NCI-H748 (cell line): ENCODE measurements at regions not wholly inside any gene's neighbourhood (a gene's known extent, or its start where the extent isn't known, plus 50 kb on each side); places are given as distances from the start of the nearest gene placed in this dataset.
A peak's percentile ranks its signal among the peaks of the same experiment; 100 is the strongest.
"Not testable (repeated sequence)": the region's sequence is repeated elsewhere in the genome, so short reads cannot be mapped to it uniquely, and the experiment has no call there.

ENCODE experiments used
- DNase-seq: peaks from one replicate; lab custom pipeline; 2025; ENCODE audit not compliant: unreplicated experiment; lab: John Stamatoyannopoulos, UW

- DNase-seq = no peak
Measured at GRCh38 chr2:138298900-138299299, 202.7 kb upstream of the SPOPL start.

- no peak for DNase-seq
Measured at GRCh38 chr2:138306626-138307025, 194.9 kb upstream of the SPOPL start.

GRCh38 chr2:138307099-138307498, 194.5 kb upstream of the SPOPL start:
- DNase-seq = no peak

- DNase-seq = no peak
Measured at GRCh38 chr2:138309760-138310159, 191.8 kb upstream of the SPOPL start.

- no peak for DNase-seq
Measured at GRCh38 chr2:138312061-138312460, 189.5 kb upstream of the SPOPL start.

GRCh38 chr2:138315619-138316018, 186.0 kb upstream of the SPOPL start:
- DNase-seq = not testable (repeated sequence)

GRCh38 chr2:138319616-138320015, 182.0 kb upstream of the SPOPL start:
- no peak for DNase-seq

GRCh38 chr2:138321458-138321857, 180.1 kb upstream of the SPOPL start:
- DNase-seq = peak; percentile 93

- DNase-seq = no peak
Measured at GRCh38 chr2:138323382-138324067, 178.0 kb upstream of the SPOPL start.

- DNase-seq = no peak
Measured at GRCh38 chr2:138324068-138324771, 177.3 kb upstream of the SPOPL start.

- DNase-seq = no peak
Measured at GRCh38 chr2:138327967-138328366, 173.6 kb upstream of the SPOPL start.

- peak; percentile 79 for DNase-seq
Measured at GRCh38 chr2:138329162-138329561, 172.4 kb upstream of the SPOPL start.

GRCh38 chr2:138329591-138329990, 172.0 kb upstream of the SPOPL start:
- DNase-seq = peak; percentile 35

GRCh38 chr2:138333121-138333520, 168.4 kb upstream of the SPOPL start:
- DNase-seq = no peak

GRCh38 chr2:138333677-138334076, 167.9 kb upstream of the SPOPL start:
- no peak for DNase-seq

- DNase-seq = no peak
Measured at GRCh38 chr2:138334323-138334722, 167.2 kb upstream of the SPOPL start.

- DNase-seq = no peak
Measured at GRCh38 chr2:138335036-138335435, 166.5 kb upstream of the SPOPL start.

GRCh38 chr2:138336146-138336545, 165.4 kb upstream of the SPOPL start:
- DNase-seq = no peak

GRCh38 chr2:138355244-138355643, 146.3 kb upstream of the SPOPL start:
- DNase-seq = no peak

GRCh38 chr2:138356178-138356577, 145.4 kb upstream of the SPOPL start:
- no peak for DNase-seq

GRCh38 chr2:138359532-138359931, 142.0 kb upstream of the SPOPL start:
- DNase-seq = no peak

GRCh38 chr2:138364554-138365162, 136.9 kb upstream of the SPOPL start:
- no peak for DNase-seq
